Osteocyte (in vitro differentiated cells): ENCODE measurements at regions not wholly inside any gene's neighbourhood (a gene's known extent, or its start where the extent isn't known, plus 50 kb on each side); places are given as distances from the start of the nearest gene placed in this dataset.

Experiments used
- DNase-seq: peaks from one replicate; pipeline ENCODE4 v3.0.0; 2021; ENCODE audit warnings: mixed read lengths; ENCODE audit not compliant: unreplicated experiment; ENCODE audit errors: extremely low spot score
- H3K27ac Mint-ChIP-seq: one replicate; pipeline ENCODE4 v1.8.0; 2021; ENCODE audit warnings: mild to moderate bottlenecking, mixed read lengths; ENCODE audit not compliant: unreplicated experiment
- H3K27me3 Mint-ChIP-seq: one replicate; pipeline ENCODE4 v1.8.0; 2021; ENCODE audit warnings: mixed read lengths; ENCODE audit not compliant: unreplicated experiment
- H3K36me3 Mint-ChIP-seq: one replicate; pipeline ENCODE4 v1.8.0; 2021; ENCODE audit warnings: mixed read lengths; ENCODE audit not compliant: unreplicated experiment
- H3K4me1 Mint-ChIP-seq: one replicate; pipeline ENCODE4 v1.8.0; 2021; ENCODE audit warnings: mixed read lengths; ENCODE audit not compliant: unreplicated experiment
- H3K4me3 Mint-ChIP-seq: one replicate; pipeline ENCODE4 v1.8.0; 2021; ENCODE audit warnings: mild to moderate bottlenecking, moderate library complexity, mixed read lengths; ENCODE audit not compliant: unreplicated experiment
- H3K9me3 Mint-ChIP-seq: one replicate; pipeline ENCODE4 v1.8.0; 2021; ENCODE audit warnings: mixed read lengths; ENCODE audit not compliant: unreplicated experiment
- TF ChIP-seq, protein P1 (sequence below): fragments of 200-600 bp; sonication (generic); IDR thresholded peaks from 2 replicates; pipeline ENCODE4 v1.5.0; 2021; ENCODE audit warnings: antibody characterized with exemption, mild to moderate bottlenecking, moderate library complexity

DNA sequence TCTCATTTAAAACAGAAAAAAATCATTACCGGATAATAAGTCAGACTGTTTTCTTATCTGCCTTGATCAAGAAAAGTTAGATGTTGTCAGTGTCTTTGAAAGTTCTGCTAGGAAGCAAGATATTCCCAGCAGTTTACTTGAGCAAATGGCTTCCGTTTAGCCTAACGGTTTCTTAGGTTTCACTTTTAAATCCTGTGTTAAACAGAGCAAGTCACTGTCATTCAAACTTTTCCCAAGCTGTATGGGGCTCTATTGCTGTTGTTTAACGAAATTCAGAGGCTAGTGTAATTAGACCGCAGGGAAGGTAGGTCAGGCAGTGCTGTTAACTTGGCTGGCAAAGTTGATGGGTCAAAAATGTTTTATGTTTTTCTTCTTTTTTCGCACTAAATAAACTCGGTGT, 80.3 kb upstream of the NEIL3 start:
- H3K4me1 Mint-ChIP-seq, result peaks cover 10% of the 10 kb centered on the region
- no peak for DNase-seq
- H3K9me3 Mint-ChIP-seq, result no peaks in the 10 kb centered on the region
- H3K27ac Mint-ChIP-seq, result peak overlapping the region; percentile 46
- TF ChIP-seq, protein P1, sequence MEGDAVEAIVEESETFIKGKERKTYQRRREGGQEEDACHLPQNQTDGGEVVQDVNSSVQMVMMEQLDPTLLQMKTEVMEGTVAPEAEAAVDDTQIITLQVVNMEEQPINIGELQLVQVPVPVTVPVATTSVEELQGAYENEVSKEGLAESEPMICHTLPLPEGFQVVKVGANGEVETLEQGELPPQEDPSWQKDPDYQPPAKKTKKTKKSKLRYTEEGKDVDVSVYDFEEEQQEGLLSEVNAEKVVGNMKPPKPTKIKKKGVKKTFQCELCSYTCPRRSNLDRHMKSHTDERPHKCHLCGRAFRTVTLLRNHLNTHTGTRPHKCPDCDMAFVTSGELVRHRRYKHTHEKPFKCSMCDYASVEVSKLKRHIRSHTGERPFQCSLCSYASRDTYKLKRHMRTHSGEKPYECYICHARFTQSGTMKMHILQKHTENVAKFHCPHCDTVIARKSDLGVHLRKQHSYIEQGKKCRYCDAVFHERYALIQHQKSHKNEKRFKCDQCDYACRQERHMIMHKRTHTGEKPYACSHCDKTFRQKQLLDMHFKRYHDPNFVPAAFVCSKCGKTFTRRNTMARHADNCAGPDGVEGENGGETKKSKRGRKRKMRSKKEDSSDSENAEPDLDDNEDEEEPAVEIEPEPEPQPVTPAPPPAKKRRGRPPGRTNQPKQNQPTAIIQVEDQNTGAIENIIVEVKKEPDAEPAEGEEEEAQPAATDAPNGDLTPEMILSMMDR, result no peak
- H3K4me3 Mint-ChIP-seq, result peak overlapping the region; percentile 50
- no peaks in the 10 kb centered on the region for H3K27me3 Mint-ChIP-seq
- no peaks in the 10 kb centered on the region for H3K36me3 Mint-ChIP-seq

DNA sequence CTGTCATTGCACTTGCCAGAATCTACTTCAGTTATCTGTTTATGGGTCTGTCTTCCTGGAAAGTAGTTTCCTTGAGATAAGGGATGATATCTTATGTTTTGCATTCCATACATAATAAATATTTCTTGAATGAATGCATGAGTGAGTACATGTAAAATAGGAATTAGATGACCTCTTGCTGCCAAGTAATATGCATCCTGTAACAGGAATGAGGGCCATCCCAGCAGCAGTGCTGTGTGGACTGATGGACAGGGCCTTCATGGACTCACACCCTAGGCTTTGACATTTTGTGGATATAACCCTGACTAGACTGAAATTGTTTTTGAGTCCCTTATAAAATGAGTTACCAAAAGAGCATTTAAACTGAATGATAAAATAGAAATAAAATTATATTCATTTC, 77.2 kb upstream of the NEIL3 start:
- Mint-ChIP-seq H3K36me3 (no peaks in the 10 kb centered on the region), H3K4me1 (peaks cover 10% of the 10 kb centered on the region), H3K27ac (no peak overlapping the region), H3K27me3 (peaks cover 4% of the 10 kb centered on the region), H3K4me3 (no peak overlapping the region), H3K9me3 (no peaks in the 10 kb centered on the region)
- TF ChIP-seq, protein P1, result no peak
- DNase-seq, result no peak

DNA sequence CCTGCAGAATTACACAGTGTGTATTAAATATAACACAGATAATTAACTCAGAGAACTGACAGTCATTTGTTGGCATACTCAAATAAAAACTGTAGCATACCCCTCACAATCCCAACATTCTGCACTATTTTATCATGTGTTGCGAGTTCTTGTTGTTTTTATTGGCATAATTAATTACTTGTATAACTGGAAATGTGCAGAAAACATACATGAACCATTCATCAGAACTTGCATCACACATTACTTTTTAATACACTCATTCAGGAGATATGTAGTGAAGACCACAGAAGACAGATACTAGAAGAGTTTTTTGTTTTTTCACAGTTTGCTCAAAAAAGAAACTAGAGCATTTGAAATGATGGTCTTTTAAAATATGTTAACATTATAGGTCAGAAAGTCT, 74.6 kb upstream of the NEIL3 start:
- Mint-ChIP-seq H3K9me3 (no peaks in the 10 kb centered on the region), H3K4me3 (no peak overlapping the region), H3K27me3 (peaks cover 4% of the 10 kb centered on the region), H3K36me3 (no peaks in the 10 kb centered on the region), H3K27ac (no peak overlapping the region), H3K4me1 (no peaks in the 10 kb centered on the region)
- TF ChIP-seq, protein P1, result no peak
- DNase-seq, result no peak

DNA sequence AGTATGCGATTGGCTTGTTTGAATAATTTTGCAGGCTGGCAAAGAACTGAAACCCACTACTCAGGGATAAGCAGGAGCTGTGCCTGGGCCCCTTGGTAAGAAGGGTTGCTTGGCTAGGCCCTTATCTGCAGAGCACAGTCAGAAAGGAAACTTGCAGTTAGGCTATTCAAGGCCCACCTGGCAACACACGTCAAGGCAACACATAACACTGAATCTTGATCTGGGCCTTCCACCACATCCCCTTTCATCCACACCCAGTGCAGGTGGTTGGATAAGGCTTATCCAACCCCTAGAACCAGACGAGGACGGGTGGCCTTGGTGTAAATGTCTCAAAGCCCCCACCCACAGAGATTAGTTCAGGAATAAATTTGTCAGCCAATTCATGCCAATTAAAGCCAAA, 72.8 kb upstream of the NEIL3 start:
- H3K36me3 Mint-ChIP-seq, result no peaks in the 10 kb centered on the region
- TF ChIP-seq, protein P1, result no peak
- peaks cover 5% of the 10 kb centered on the region for H3K27me3 Mint-ChIP-seq
- no peak for DNase-seq
- no peak overlapping the region for H3K27ac Mint-ChIP-seq
- H3K9me3 Mint-ChIP-seq, result no peaks in the 10 kb centered on the region
- H3K4me3 Mint-ChIP-seq, result no peak overlapping the region
- H3K4me1 Mint-ChIP-seq, result no peaks in the 10 kb centered on the region

DNA sequence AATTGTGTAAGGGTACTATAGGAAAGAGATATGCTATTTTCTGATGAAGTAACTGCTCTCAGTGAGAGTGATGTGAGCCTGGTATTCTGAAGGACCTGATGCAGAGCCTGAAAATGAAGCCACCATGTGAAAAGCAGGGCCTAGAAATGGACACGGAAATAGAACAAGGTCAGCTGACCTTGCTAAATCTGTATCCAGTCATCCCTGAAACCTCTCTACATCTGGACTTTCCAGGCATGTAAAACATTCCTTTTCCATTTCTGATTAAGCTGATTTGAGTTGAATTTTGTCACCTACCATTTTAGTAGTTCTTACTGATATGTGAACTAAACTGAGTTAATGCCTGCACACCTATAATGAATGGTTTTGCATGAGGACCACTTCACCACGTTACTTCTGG, 72.4 kb upstream of the NEIL3 start:
- no peak for DNase-seq
- no peaks in the 10 kb centered on the region for H3K36me3 Mint-ChIP-seq
- H3K4me3 Mint-ChIP-seq, result no peak overlapping the region
- TF ChIP-seq, protein P1, result no peak
- H3K27me3 Mint-ChIP-seq, result peaks cover 8% of the 10 kb centered on the region
- H3K9me3 Mint-ChIP-seq, result no peaks in the 10 kb centered on the region
- H3K4me1 Mint-ChIP-seq, result no peaks in the 10 kb centered on the region
- H3K27ac Mint-ChIP-seq, result no peak overlapping the region
